ENCODE measurements at regions not wholly inside any gene's neighbourhood (a gene's known extent, or its start where the extent isn't known, plus 50 kb on each side); places are given as distances from the start of the nearest gene placed in this dataset.

GRCh38 chr14:97543816-97544215, 746.6 kb downstream of the VRK1 start:
- TF ChIP-seq RAD21 (IDR thresholded peaks at IDR 0.05; ENCODE audit: low read length) (no peak), RFX5 (IDR thresholded peaks at IDR 0.05; ENCODE audit: low read length) (no peak), POLR2AphosphoS5 (IDR thresholded peaks at IDR 0.05; ENCODE audit: low read depth, low read length) (no peak), FOXJ3 (CRISPR knock-in tag; IDR thresholded peaks at IDR 0.05) (no peak), MXI1 (IDR thresholded peaks at IDR 0.05; ENCODE audit: low read depth, low read length) (no peak), TCF12 (IDR thresholded peaks at IDR 0.05) (no peak), TEAD4 (IDR thresholded peaks at IDR 0.05; ENCODE audit: borderline replicate concordance, insufficient read depth) (no peak), YY1 (IDR thresholded peaks at IDR 0.05; ENCODE audit: low read depth) (no peak), TAF1 (IDR thresholded peaks at IDR 0.05; ENCODE audit: borderline replicate concordance, low read depth, low read length) (no peak), ELF1 (IDR thresholded peaks at IDR 0.05) (no peak)
- TF ChIP-seq, protein P1, sequence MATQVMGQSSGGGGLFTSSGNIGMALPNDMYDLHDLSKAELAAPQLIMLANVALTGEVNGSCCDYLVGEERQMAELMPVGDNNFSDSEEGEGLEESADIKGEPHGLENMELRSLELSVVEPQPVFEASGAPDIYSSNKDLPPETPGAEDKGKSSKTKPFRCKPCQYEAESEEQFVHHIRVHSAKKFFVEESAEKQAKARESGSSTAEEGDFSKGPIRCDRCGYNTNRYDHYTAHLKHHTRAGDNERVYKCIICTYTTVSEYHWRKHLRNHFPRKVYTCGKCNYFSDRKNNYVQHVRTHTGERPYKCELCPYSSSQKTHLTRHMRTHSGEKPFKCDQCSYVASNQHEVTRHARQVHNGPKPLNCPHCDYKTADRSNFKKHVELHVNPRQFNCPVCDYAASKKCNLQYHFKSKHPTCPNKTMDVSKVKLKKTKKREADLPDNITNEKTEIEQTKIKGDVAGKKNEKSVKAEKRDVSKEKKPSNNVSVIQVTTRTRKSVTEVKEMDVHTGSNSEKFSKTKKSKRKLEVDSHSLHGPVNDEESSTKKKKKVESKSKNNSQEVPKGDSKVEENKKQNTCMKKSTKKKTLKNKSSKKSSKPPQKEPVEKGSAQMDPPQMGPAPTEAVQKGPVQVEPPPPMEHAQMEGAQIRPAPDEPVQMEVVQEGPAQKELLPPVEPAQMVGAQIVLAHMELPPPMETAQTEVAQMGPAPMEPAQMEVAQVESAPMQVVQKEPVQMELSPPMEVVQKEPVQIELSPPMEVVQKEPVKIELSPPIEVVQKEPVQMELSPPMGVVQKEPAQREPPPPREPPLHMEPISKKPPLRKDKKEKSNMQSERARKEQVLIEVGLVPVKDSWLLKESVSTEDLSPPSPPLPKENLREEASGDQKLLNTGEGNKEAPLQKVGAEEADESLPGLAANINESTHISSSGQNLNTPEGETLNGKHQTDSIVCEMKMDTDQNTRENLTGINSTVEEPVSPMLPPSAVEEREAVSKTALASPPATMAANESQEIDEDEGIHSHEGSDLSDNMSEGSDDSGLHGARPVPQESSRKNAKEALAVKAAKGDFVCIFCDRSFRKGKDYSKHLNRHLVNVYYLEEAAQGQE (IDR thresholded peaks at IDR 0.05; ENCODE audit: low read depth, low read length), result no peak
- TF ChIP-seq, protein P2, sequence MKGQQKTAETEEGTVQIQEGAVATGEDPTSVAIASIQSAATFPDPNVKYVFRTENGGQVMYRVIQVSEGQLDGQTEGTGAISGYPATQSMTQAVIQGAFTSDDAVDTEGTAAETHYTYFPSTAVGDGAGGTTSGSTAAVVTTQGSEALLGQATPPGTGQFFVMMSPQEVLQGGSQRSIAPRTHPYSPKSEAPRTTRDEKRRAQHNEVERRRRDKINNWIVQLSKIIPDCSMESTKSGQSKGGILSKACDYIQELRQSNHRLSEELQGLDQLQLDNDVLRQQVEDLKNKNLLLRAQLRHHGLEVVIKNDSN (IDR thresholded peaks at IDR 0.05; ENCODE audit: borderline replicate concordance, low read depth), result no peak
- TF ChIP-seq, protein P3, sequence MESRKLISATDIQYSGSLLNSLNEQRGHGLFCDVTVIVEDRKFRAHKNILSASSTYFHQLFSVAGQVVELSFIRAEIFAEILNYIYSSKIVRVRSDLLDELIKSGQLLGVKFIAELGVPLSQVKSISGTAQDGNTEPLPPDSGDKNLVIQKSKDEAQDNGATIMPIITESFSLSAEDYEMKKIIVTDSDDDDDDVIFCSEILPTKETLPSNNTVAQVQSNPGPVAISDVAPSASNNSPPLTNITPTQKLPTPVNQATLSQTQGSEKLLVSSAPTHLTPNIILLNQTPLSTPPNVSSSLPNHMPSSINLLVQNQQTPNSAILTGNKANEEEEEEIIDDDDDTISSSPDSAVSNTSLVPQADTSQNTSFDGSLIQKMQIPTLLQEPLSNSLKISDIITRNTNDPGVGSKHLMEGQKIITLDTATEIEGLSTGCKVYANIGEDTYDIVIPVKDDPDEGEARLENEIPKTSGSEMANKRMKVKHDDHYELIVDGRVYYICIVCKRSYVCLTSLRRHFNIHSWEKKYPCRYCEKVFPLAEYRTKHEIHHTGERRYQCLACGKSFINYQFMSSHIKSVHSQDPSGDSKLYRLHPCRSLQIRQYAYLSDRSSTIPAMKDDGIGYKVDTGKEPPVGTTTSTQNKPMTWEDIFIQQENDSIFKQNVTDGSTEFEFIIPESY (IDR thresholded peaks at IDR 0.05; ENCODE audit: borderline replicate concordance, low read depth), result no peak
- Histone ChIP-seq H3K4me3 (ENCODE audit: low read depth in 2 of 2, low read length in 1 of 2) (no peak overlapping the region), H3K9me2 (no peaks in the 10 kb centered on the region), H3K79me2 (ENCODE audit: insufficient read depth) (no peaks in the 10 kb centered on the region), H3K4me2 (no peak overlapping the region), H4K20me1 (ENCODE audit: insufficient read depth) (no peaks in the 10 kb centered on the region), H3F3A (replicated peaks; ENCODE audit: insufficient read depth) (no peaks in the 10 kb centered on the region), H3K27ac (ENCODE audit: low read depth in 2 of 2, low read length in 1 of 2) (no peak overlapping the region), H3K4me1 (ENCODE audit: control insufficient read depth in 1 of 2, insufficient read depth in 2 of 2, low read depth in 1 of 2, low read length in 1 of 2) (no peaks in the 10 kb centered on the region), H3K36me3 (replicated peaks in 1 of 2; ENCODE audit: control insufficient read depth in 1 of 2, insufficient read depth in 2 of 2, low read length in 1 of 2) (no peaks in the 10 kb centered on the region), H3K9ac (no peak overlapping the region), H3K9me3 (no peaks in the 10 kb centered on the region), H3K27me3 (ENCODE audit: insufficient read depth) (no peaks in the 10 kb centered on the region), H2AFZ (ENCODE audit: low read depth) (no peak overlapping the region)
- DNase-seq, result no peak
- ChIA-PET CTCF (no interaction called here), POLR2A (no interaction called here)
- 0% methylated on average over 1 of the region's 1 CpG for WGBS (ENCODE audit: low lambda C conversion rate)

All from SK-N-SH (cell line).